Epithelial cell of prostate (primary cell): ENCODE measurements at regions not wholly inside any gene's neighbourhood (a gene's known extent, or its start where the extent isn't known, plus 50 kb on each side); places are given as distances from the start of the nearest gene placed in this dataset.
"Not testable (repeated sequence)": the region's sequence is repeated elsewhere in the genome, so short reads cannot be mapped to it uniquely, and the experiment has no call there.

Experiments used
- DNase-seq: peaks from one replicate; pipeline ENCODE4 v3.0.0-alpha.2; 2011; ENCODE audit warnings: low read depth, low spot score
- H3K27ac ChIP-seq: fragments of 450-650 bp; 2 replicates; pipeline ENCODE4 v1.5.1; 2017; ENCODE audit warnings: mild to moderate bottlenecking

- no peak for DNase-seq
- no peak overlapping the region for H3K27ac ChIP-seq
These were observed 56.4 kb downstream of the FOXF2 start for GRCh38 chr6:1445650-1446330.

DNA sequence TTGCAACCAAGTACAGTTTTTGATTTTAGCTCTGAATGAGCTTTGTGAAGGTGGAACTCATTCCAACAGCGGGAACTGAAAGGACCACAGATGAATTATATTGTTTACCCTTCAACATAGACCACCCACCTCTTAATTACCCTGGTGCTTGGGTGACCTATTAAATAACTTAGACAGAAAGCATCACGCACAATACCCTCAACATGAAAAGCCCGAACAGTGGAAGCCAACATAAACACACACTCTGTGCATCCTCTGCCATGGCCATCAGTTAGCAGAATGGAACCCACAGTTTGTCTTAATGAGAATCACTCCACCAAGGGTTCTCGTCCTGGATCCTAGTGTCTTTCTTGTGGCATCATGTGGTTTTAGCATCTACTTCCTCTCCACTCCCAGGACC lies 60.5 kb downstream of the FOXF2 start:
- no peak for DNase-seq
- H3K27ac ChIP-seq: no peak overlapping the region

- DNase-seq: no peak
- no peak overlapping the region for H3K27ac ChIP-seq
These were observed 63.6 kb downstream of the FOXF2 start for GRCh38 chr6:1453024-1453423.

- DNase-seq, H3K27ac ChIP-seq: not testable (repeated sequence)
These were observed 67.4 kb downstream of the FOXF2 start for GRCh38 chr6:1456816-1457215.

GRCh38 chr6:1461207-1461606 lies 71.8 kb downstream of the FOXF2 start:
- peak overlapping the region; percentile 20 for H3K27ac ChIP-seq
- DNase-seq: no peak

GRCh38 chr6:1461736-1462135 lies 72.4 kb downstream of the FOXF2 start:
- peak overlapping the region; percentile 20 for H3K27ac ChIP-seq
- DNase-seq: no peak

DNA sequence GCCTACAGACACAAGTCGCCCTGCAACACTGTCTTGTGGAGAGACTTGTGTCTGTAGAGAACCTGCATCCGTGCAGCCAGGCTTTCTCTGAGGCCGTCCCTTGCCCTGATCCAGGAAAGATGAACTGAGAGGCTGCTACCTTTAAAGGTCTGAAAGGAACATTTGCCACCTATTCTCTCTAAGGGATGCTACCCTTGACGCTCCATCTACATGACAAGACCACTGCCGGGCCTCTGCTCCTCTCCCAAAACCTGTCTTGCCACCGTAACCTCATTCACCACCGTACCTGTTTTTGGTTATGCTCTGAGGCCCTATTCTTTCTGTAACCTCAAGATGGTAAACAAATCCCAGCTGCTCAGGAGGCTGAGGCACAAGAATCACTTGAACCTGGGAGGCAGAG lies 73.9 kb downstream of the FOXF2 start:
- no peak overlapping the region for H3K27ac ChIP-seq

GRCh38 chr6:1463751-1464426 lies 74.5 kb downstream of the FOXF2 start:
- DNase-seq: no peak
- H3K27ac ChIP-seq: no peak overlapping the region

More for the DNA sequence above, 73.9 kb downstream of the FOXF2 start:
- no peak for DNase-seq

GRCh38 chr6:1464781-1465370 lies 75.5 kb downstream of the FOXF2 start:
- no peak for DNase-seq
- peak overlapping the region; percentile 21 for H3K27ac ChIP-seq

DNA sequence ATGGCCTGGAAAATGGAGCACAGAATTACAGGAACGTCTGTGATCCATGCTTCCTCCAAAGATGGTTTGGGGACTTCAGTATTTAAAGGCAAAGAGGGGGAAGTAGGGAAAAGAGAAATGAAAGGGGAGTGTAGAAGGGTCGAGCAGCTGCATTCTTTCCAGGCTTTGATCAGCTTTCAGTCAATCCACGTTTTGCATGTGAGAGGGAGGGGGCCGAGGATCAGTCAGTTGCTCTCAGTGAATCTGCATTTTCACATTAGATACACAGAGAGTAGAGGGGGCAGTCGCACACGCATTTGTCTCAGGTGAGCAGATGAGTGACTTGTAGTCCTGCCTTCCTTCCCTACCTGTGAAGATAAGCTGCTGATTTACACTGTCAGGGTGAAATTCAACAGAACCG lies 78.8 kb downstream of the FOXF2 start:
- no peak overlapping the region for H3K27ac ChIP-seq
- no peak for DNase-seq

DNA sequence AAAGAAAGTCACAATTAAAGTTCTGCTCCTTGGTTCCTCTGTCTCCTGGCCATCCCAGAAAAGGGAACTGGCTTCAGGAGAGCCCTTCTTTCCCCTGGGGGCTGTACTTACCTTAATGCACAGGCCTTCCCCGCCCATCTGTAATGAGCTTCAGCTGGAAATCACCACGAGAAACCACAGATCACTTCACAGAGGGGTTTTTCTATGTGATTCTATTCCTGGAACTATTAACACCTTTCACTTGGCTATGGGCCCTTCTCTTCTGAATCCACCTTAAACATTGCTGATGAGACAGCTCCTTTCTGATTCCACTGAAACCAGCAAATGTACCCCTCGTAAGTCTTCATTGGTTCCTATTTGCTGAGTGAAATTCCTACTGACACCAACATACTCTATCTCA lies 80.7 kb downstream of the FOXF2 start:
- H3K27ac ChIP-seq: no peak overlapping the region
- DNase-seq: no peak

DNA sequence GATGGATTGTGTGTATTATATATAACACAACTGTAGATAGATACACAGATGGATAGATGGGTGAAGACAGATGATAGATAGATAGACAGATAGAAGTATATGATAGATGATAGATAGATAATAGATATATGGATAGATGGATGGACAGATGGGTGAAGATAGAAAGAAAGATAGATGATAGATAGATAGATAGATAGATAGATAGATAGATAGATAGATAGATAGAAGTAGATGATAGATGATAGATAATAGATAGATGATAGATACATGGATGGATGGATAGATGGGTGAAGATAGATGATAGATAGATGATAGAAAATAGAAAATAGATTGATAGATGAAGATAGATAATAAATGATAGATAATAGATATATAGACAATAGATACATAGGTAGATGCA lies 83.3 kb downstream of the FOXF2 start:
- no peak for DNase-seq
- H3K27ac ChIP-seq: no peak overlapping the region

GRCh38 chr6:1473166-1473565 lies 83.8 kb downstream of the FOXF2 start:
- DNase-seq: no peak

GRCh38 chr6:1473598-1473997 lies 84.2 kb downstream of the FOXF2 start:
- H3K27ac ChIP-seq: no peak overlapping the region
- DNase-seq: no peak

More at GRCh38 chr6:1473166-1473565, 83.8 kb downstream of the FOXF2 start:
- H3K27ac ChIP-seq: no peak overlapping the region

DNA sequence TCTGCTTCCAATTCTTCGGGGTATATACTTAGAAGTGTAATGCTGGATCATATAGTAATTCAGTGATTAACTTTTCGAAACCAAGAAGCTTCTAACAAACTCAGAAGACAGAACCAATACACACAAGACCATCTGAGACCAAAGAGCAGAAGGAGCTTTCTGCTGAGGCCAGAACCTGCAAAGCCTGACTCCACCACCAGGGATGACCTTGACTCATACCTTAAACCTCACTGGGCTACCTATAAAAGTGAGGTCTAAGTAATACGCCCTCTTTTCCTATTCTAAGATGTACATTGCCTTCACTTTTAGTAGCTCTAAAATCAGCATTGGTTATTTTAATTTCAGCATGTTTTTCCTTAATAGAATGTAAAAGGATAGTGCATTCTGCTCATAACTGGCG lies 84.8 kb downstream of the FOXF2 start:
- H3K27ac ChIP-seq: no peak overlapping the region
- no peak for DNase-seq

GRCh38 chr6:1475174-1475573 lies 85.8 kb downstream of the FOXF2 start:
- H3K27ac ChIP-seq: no peak overlapping the region
- DNase-seq: no peak

GRCh38 chr6:1477432-1478090 lies 88.2 kb downstream of the FOXF2 start:
- no peak overlapping the region for H3K27ac ChIP-seq
- no peak for DNase-seq

DNA sequence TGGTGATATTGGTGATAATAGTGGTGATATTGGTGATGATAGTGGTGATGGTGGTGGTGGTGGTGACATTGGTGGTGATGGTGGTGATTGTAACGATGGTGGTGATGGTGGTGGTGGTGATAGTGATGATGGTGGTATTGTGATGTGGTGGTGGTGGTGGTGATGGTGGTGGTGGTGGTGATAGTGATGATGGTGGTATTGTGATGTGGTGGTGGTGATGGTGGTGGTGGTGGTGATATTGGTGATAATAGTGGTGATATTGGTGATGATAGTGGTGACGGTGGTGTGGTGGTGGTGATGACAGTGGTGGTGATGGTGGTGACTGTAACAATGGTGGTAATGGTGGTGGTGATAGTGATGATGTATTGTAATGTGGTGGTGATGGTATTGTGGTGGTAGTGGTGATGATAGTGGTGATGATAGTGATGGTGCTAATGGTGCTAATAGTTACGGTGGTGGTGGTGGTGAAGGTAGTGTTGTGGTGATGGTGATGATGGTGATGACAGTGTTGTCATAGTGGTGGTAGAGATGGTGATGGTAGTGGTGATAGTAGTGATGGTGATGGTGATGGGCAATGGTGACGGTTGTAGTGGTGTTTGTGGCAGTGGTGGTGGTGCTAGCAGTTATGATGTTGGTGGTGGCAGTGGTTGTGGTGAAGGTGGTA lies 88.9 kb downstream of the FOXF2 start:
- not testable (repeated sequence) for H3K27ac ChIP-seq

GRCh38 chr6:1479095-1479494 lies 89.7 kb downstream of the FOXF2 start:
- DNase-seq: no peak
- no peak overlapping the region for H3K27ac ChIP-seq

More for the DNA sequence above, 88.9 kb downstream of the FOXF2 start:
- DNase-seq: not testable (repeated sequence)

DNA sequence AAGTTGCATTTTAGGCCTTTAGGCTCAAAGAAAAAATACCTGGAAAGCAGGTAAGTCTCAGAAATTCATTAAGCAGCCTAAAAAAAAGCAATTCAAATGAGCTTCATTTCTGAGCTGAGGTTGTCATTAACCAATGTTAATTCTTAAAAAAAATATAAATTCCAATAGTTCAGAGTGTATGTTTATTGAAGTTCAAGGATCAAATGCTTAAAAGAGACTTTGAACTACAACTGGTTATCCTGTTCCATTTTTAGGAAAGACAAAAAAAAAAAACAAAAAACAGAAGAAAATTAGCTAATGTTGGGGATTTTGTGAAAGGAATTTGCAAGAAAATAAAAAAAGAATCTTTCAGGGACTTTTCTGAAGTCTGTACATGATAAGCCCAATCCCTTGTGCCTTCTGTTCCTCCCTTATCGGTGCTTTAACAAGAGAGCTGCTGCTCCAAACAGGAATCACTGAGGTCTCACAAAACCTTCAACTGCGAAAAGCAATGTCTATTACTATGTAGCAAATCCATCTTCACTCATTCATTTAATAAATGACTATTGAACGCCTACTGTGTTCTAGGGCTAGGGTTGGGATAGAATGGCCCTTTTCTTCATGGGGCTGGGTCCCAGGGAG lies 90.3 kb downstream of the FOXF2 start:
- H3K27ac ChIP-seq: no peak overlapping the region
- no peak for DNase-seq
